ENCODE measurements at regions not wholly inside any gene's neighbourhood (a gene's known extent, or its start where the extent isn't known, plus 50 kb on each side); places are given as distances from the start of the nearest gene placed in this dataset.

- DNase-seq (ENCODE audit: low spot score) (no peak), ATAC-seq (ENCODE audit: low FRiP score) (no peak)
- TF ChIP-seq CTCF (IDR thresholded peaks at IDR 0.05) = no peak
Observed at GRCh38 chr21:35340273-35340672, 291.2 kb upstream of the RUNX1 start.

DNA sequence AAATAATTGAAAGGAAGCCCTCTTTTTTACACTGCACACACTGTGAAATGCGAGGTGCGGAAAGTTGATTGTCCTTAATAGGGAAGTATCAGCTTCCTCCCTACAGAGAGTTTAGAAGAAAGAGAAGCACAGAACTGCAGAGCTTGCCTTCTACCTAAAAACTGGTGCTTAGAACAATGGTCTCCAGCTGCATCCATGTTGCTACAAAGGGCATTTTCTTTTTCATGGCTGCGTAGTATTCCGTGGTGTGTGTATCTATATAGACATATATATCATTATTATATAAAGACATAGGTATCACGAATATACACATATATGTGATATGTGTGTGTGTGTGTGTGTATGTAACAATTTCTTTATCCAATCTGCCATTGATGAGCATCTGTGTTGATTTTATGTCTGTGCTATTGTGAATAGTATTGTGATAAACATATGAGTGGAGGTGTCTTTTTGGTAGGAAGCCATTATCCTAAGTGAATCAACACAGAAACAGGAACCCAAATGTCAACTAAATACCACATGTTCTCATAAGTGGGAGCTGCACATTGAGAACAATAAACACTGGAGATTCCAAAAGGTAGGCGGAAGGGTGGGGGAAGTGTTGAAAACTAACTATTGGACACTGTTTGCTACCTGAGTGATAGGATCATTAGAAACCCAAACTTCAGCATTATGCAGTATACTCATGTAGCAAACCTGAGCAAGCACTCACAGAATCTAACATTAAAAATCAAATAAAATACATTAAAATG lies 290.0 kb upstream of the RUNX1 start:
- DNase-seq (ENCODE audit: low spot score) (no peak), ATAC-seq (ENCODE audit: low FRiP score) (no peak)
- TF ChIP-seq CTCF (IDR thresholded peaks at IDR 0.05) = no peak

- ATAC-seq (ENCODE audit: low FRiP score) = no peak
Observed at GRCh38 chr21:35338281-35338680, 289.2 kb upstream of the RUNX1 start.

DNA sequence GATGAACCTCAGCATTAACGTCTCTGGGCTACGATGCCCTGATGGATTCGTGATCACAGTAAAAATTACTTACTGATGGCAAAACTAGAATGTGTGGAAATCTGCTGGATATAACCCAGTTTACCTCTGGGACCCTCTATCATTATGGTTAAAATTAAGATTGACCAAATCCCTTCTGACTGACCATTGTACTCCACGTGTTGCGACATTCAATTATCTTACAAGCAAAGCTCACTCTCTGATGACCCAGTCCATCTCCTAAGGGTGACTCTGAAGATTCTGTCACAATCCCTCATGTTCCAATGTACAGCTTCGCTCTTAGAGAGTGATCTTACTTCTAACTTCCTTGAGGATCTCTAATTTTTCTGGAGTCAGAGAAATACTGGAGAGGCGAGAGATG lies 288.5 kb upstream of the RUNX1 start:
- no peak for TF ChIP-seq CTCF (IDR thresholded peaks at IDR 0.05)
- DNase-seq (ENCODE audit: low spot score) (no peak), ATAC-seq (ENCODE audit: low FRiP score) (no peak)

More at GRCh38 chr21:35338281-35338680, 289.2 kb upstream of the RUNX1 start:
- no peak for DNase-seq (ENCODE audit: low spot score)
- TF ChIP-seq CTCF (IDR thresholded peaks at IDR 0.05) = no peak

DNA sequence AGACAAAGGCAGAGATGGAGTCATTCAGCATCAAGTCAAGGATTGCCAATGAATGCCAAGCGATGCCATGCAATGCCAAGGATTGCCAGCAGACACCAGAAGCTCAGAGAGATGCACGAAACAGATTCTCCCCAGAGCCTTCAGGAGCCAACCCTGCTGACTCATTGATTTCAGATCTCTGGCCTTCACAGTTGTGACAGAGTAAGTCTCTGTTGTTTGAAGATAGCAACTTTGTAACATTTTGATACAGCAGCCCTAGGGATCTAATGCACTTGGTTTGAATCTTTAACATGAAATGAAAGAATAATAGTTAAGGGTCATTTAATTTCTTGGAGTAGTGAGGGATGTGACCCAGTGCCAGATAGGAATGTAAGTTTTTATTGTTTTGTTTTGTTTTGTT lies 287.4 kb upstream of the RUNX1 start:
- no peak for DNase-seq (ENCODE audit: low spot score)
- ATAC-seq (ENCODE audit: low FRiP score) = no peak
- TF ChIP-seq CTCF (IDR thresholded peaks at IDR 0.05) = no peak

- ATAC-seq (ENCODE audit: low FRiP score) (no peak), DNase-seq (ENCODE audit: low spot score) (no peak)
- no peak for TF ChIP-seq CTCF (IDR thresholded peaks at IDR 0.05)
Observed at GRCh38 chr21:35335951-35336446, 286.9 kb upstream of the RUNX1 start.
